Adrenal gland (tissue), 5 donors: ENCODE measurements at regions not wholly inside any gene's neighbourhood (a gene's known extent, or its start where the extent isn't known, plus 50 kb on each side); places are given as distances from the start of the nearest gene placed in this dataset.

ENCODE experiments used
- POLR2A ChIP-seq, 2 donors: fragments of 450-650 bp; IDR thresholded peaks; one replicate each; pipeline ENCODE4 v1.6.1; 2017; ENCODE audit warnings: antibody characterized with exemption in 2 of 2, mild to moderate bottlenecking in 2 of 2, moderate library complexity in 1 of 2
- TF ChIP-seq, protein P1 (sequence below), 6 experiments: fragments of 450-650 bp in 4 of 6; fragments of 200-600 bp in 2 of 6; sonication (generic) in 1 of 6; IDR thresholded peaks; 1 replicate in 5 of 6; 2 replicates in 1 of 6; pipeline versions ENCODE4 v1.5.1 to v1.8.0; 2016 to 2021; ENCODE audit warnings: antibody characterized with exemption in 6 of 6, mild to moderate bottlenecking in 2 of 6, moderate library complexity in 1 of 6
- donor health status: DM: no; HTN: no; CAD: no.

- TF ChIP-seq, protein P1, sequence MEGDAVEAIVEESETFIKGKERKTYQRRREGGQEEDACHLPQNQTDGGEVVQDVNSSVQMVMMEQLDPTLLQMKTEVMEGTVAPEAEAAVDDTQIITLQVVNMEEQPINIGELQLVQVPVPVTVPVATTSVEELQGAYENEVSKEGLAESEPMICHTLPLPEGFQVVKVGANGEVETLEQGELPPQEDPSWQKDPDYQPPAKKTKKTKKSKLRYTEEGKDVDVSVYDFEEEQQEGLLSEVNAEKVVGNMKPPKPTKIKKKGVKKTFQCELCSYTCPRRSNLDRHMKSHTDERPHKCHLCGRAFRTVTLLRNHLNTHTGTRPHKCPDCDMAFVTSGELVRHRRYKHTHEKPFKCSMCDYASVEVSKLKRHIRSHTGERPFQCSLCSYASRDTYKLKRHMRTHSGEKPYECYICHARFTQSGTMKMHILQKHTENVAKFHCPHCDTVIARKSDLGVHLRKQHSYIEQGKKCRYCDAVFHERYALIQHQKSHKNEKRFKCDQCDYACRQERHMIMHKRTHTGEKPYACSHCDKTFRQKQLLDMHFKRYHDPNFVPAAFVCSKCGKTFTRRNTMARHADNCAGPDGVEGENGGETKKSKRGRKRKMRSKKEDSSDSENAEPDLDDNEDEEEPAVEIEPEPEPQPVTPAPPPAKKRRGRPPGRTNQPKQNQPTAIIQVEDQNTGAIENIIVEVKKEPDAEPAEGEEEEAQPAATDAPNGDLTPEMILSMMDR (IDR thresholded peaks at IDR 0.05): no peak
- no peak for TF ChIP-seq POLR2A (IDR thresholded peaks at IDR 0.05)
Measured at GRCh38 chr2:128436479-128437203, 118.0 kb upstream of the HS6ST1 start.
